ENCODE measurements at regions not wholly inside any gene's neighbourhood (a gene's known extent, or its start where the extent isn't known, plus 50 kb on each side); places are given as distances from the start of the nearest gene placed in this dataset.

DNA sequence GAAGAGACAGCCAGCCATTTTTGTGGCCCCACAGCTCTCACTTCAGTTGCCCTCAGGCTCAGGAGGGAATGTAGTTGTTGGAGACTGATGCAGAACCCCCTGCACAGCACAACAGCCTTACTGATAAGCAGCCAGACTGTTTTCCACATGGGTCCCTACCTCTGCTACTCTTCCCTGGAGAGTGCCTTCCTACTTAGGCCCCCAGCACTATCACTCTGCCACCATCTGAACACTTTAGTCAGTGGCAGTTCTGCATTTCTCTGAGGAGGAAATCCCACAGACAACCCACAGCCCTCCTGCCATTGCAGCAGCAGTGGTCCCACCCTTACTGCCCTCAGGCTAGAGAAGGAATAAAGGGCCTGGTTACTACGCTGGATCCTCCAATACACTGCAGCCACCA lies 61.8 kb upstream of the PTPRD start:
- Histone ChIP-seq H3K4me1 (replicated peaks in 1 of 2) (no peaks in the 10 kb centered on the region), H3K36me3 (replicated peaks in 1 of 2) (no peaks in the 10 kb centered on the region), H3K27me3 (no peaks in the 10 kb centered on the region), H3K27ac (no peak overlapping the region), H3K9me3 (replicated peaks in 1 of 3) (no peaks in the 10 kb centered on the region), H3K4me3 (no peak overlapping the region)
- intact Hi-C loops (cut with DNase I) = no loop called here
- 67 to 100% (median 82%) methylated on average over 1 of the region's 1 CpG for WGBS, 4 donors
- TF ChIP-seq POLR2A (IDR thresholded peaks at IDR 0.05) = no peak
- TF ChIP-seq, protein P1, sequence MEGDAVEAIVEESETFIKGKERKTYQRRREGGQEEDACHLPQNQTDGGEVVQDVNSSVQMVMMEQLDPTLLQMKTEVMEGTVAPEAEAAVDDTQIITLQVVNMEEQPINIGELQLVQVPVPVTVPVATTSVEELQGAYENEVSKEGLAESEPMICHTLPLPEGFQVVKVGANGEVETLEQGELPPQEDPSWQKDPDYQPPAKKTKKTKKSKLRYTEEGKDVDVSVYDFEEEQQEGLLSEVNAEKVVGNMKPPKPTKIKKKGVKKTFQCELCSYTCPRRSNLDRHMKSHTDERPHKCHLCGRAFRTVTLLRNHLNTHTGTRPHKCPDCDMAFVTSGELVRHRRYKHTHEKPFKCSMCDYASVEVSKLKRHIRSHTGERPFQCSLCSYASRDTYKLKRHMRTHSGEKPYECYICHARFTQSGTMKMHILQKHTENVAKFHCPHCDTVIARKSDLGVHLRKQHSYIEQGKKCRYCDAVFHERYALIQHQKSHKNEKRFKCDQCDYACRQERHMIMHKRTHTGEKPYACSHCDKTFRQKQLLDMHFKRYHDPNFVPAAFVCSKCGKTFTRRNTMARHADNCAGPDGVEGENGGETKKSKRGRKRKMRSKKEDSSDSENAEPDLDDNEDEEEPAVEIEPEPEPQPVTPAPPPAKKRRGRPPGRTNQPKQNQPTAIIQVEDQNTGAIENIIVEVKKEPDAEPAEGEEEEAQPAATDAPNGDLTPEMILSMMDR (IDR thresholded peaks at IDR 0.05) = no peak
- DNase-seq = no peak

DNA sequence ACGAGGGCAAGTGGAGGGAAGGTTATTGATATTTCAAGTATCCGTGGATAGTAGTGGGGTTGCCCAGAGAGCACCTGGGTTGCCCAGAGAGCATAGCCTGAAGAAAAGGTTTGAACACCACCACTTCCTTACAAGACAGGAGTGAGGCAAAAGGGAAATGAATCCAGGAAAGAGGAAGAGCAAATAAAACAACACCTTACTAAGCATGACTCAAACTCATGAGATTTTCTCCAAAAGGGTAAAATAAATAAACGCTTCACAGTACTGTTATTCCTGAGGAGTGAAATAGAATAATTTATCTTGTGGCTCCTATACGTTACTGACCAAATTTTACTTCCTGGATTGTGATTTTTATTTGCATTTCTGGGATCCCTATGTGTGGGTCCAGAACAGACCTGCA lies 65.2 kb upstream of the PTPRD start:
- 59 to 75% (median 69%) methylated on average over 4 of the region's 4 CpGs for WGBS, 4 donors
- intact Hi-C loops (cut with DNase I) = no loop called here
- TF ChIP-seq POLR2A (IDR thresholded peaks at IDR 0.05) = no peak
- TF ChIP-seq, protein P1 (IDR thresholded peaks at IDR 0.05) = no peak
- Histone ChIP-seq H3K4me1 (replicated peaks in 1 of 2) (no peaks in the 10 kb centered on the region), H3K4me3 (no peak overlapping the region), H3K27ac (no peak overlapping the region), H3K36me3 (replicated peaks in 1 of 2) (no peaks in the 10 kb centered on the region), H3K27me3 (no peaks in the 10 kb centered on the region), H3K9me3 (replicated peaks in 1 of 3) (no peaks in the 10 kb centered on the region)
- no peak for DNase-seq

DNA sequence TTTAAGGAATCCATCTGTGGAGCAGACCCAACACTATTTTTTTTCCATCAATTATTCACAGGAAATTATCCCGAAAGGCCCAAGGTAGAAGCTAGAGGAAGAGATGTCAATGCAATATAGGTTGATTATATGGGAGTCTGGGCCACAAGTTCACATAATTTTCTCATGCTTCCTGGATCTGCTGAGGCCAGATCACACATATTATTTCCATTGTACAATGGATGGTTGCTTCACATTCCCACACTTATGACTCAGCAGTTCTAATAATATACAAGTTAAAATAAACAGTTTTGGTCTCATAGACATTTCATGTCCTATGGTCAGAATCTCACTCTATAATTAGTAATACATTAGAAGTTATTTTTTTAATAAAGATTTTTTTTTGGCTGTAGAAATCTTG lies 66.0 kb upstream of the PTPRD start:
- H3K27ac ChIP-seq = no peak overlapping the region
- 67 to 83% (median 74%) methylated on average over 1 of the region's 1 CpG for WGBS, 4 donors
- no peak overlapping the region for H3K4me3 ChIP-seq
- H3K9me3 ChIP-seq (replicated peaks in 1 of 3) = no peaks in the 10 kb centered on the region
- H3K36me3 ChIP-seq (replicated peaks in 1 of 2) = no peaks in the 10 kb centered on the region
- intact Hi-C loops (cut with DNase I) = no loop called here
- H3K27me3 ChIP-seq = no peaks in the 10 kb centered on the region
- H3K4me1 ChIP-seq (replicated peaks in 1 of 2) = no peaks in the 10 kb centered on the region
- no peak for DNase-seq
- no peak for TF ChIP-seq POLR2A (IDR thresholded peaks at IDR 0.05)
- TF ChIP-seq, protein P1 (IDR thresholded peaks at IDR 0.05) = no peak

DNA sequence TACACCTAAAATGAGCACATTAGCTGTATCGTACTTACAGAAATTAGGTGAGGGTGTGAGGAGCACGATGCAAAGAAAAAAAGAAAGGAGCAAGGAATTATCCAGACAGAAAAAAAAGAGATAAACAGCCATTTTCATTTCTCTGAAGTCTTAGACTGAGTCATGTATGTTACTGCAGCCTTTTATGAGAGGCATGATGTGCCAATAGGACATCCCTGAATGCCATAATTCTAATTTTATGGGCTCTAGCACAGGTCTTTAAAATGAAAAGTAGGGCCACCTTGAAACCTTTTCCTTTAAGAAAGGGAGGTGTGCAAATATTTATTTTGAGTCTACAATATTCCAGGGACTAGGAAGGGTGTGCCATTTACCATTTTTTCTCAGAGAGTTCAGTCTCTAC lies 74.1 kb upstream of the PTPRD start:
- no peak overlapping the region for H3K27ac ChIP-seq
- no peaks in the 10 kb centered on the region for H3K4me1 ChIP-seq (replicated peaks in 1 of 2)
- H3K36me3 ChIP-seq (replicated peaks in 1 of 2) = no peaks in the 10 kb centered on the region
- no peak for TF ChIP-seq POLR2A (IDR thresholded peaks at IDR 0.05)
- TF ChIP-seq, protein P1 (IDR thresholded peaks at IDR 0.05) = no peak
- intact Hi-C loops (cut with DNase I) = no loop called here
- 71 to 83% (median 80%) methylated on average over 2 of the region's 2 CpGs for WGBS, 4 donors
- H3K4me3 ChIP-seq = no peak overlapping the region
- no peaks in the 10 kb centered on the region for H3K9me3 ChIP-seq (replicated peaks in 1 of 3)
- no peak for DNase-seq
- no peaks in the 10 kb centered on the region for H3K27me3 ChIP-seq
